NB4 (cell line): ENCODE measurements at regions not wholly inside any gene's neighbourhood (a gene's known extent, or its start where the extent isn't known, plus 50 kb on each side); places are given as distances from the start of the nearest gene placed in this dataset.

ENCODE experiments used
- DNase-seq: peaks from one replicate; pipeline ENCODE4 v3.0.0; 2010; ENCODE audit warnings: low read depth
- H3K4me3 ChIP-seq: one replicate; pipeline ENCODE4 v1.5.1; 2011; ENCODE audit warnings: mild to moderate bottlenecking, low read depth, low read length, moderate library complexity
- CTCF ChIP-seq: IDR thresholded peaks from one replicate; pipeline ENCODE4 v1.5.1; 2012; ENCODE audit warnings: low read depth, low read length
- MYC ChIP-seq: IDR thresholded peaks from 2 replicates; pipeline ENCODE4 v1.6.1; 2011; ENCODE audit warnings: low read depth, low read length
- POLR2A ChIP-seq: IDR thresholded peaks from 2 replicates; pipeline ENCODE4 v1.6.1; 2011; ENCODE audit warnings: mild to moderate bottlenecking; ENCODE audit not compliant: insufficient read length; ENCODE audit errors: extremely low read depth
- TF ChIP-seq, protein P1 (sequence below): IDR thresholded peaks from 2 replicates; pipeline ENCODE4 v1.6.1; 2011; ENCODE audit warnings: low read depth, low read length

DNA sequence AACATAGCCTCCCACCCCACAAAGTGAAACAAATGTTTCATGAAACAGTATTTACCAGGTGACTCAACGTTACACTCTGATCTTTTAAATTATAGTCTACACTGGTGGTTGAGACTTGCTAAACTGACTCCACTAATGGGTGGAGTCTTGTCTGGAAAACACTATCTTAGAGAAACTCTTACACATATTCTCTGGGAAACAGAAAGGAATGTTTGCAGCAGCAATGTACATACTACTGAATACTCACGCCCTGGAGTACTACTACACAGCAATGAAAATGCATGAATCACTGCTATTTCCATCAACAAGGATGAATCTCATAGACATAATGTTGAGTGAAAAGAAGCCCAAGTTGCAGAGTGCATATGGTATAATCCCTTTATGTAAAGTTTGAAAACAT lies 208.5 kb upstream of the IGFBP7 start:
- TF ChIP-seq POLR2A = no peak
- TF ChIP-seq, protein P1, sequence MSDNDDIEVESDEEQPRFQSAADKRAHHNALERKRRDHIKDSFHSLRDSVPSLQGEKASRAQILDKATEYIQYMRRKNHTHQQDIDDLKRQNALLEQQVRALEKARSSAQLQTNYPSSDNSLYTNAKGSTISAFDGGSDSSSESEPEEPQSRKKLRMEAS = no peak
- TF ChIP-seq CTCF = no peak
- no peak for TF ChIP-seq MYC
- no peak overlapping the region for H3K4me3 ChIP-seq
- no peak for DNase-seq

DNA sequence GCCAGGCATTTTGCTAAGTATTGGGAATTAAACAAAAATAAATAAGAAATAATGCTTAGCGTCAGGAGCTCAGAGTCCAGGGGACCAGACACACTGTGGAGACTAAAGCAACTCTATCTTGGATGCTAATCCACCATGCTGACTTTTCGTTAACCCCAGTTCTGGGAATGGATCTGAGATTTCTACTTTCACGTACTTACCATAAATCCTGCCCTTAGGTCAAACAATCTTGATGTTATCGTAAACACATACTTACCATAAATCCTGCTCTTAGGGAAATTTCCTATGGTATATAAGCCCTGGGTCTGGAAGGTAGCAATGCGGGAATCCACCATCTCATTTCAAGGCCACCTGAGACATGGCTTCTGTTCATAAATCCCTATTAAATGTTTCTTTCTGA lies 204.5 kb upstream of the IGFBP7 start:
- TF ChIP-seq MYC (no peak), POLR2A (no peak), CTCF (no peak)
- TF ChIP-seq, protein P1 = no peak
- no peak overlapping the region for H3K4me3 ChIP-seq
- no peak for DNase-seq

GRCh38 chr4:57312296-57312695 lies 202.1 kb upstream of the IGFBP7 start:
- DNase-seq = no peak
- no peak for TF ChIP-seq CTCF
- no peak for TF ChIP-seq MYC
- TF ChIP-seq POLR2A = no peak
- TF ChIP-seq, protein P1 = no peak
- no peak overlapping the region for H3K4me3 ChIP-seq

- TF ChIP-seq MYC (no peak), POLR2A (no peak), CTCF (no peak)
- TF ChIP-seq, protein P1 = no peak
- no peak overlapping the region for H3K4me3 ChIP-seq
- DNase-seq = no peak
Measured at GRCh38 chr4:57309658-57310057, 199.5 kb upstream of the IGFBP7 start.

GRCh38 chr4:57308301-57308700 lies 198.1 kb upstream of the IGFBP7 start:
- no peak overlapping the region for H3K4me3 ChIP-seq
- no peak for TF ChIP-seq CTCF
- TF ChIP-seq POLR2A = no peak
- TF ChIP-seq MYC = no peak
- DNase-seq = no peak

DNA sequence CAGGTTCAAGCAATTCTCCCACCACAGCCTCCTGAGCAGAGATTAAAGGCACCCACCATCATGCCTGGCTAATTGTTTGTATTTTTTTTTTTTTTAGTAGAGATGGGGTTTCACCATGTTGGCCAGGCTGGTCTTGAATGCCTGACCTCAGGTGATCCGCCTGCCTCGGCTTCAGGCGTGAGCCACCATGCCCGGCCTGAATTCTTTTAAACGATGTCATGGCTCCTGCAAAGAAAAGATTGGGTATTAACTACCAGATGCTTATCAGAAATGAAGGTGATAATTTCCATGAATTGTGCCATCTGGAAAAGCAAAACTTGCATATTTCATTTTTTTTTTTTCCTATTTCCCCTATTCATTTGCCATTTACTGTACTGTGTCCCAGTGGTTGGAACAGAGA lies 195.7 kb upstream of the IGFBP7 start:
- no peak for TF ChIP-seq CTCF
- TF ChIP-seq POLR2A = no peak
- TF ChIP-seq, protein P1 = no peak
- TF ChIP-seq MYC = no peak
- H3K4me3 ChIP-seq = no peak overlapping the region
- DNase-seq = no peak
